GM10266 (cell line): ENCODE measurements at regions not wholly inside any gene's neighbourhood (a gene's known extent, or its start where the extent isn't known, plus 50 kb on each side); places are given as distances from the start of the nearest gene placed in this dataset.

Experiments
- DNase-seq: peaks from one replicate; pipeline ENCODE4 v3.0.0; 2012; ENCODE audit errors: extremely low spot score
- CTCF ChIP-seq: IDR thresholded peaks from 2 replicates; pipeline ENCODE4 v1.5.1; 2012; ENCODE audit warnings: mild to moderate bottlenecking, low read depth; ENCODE audit not compliant: control insufficient read depth, insufficient read depth; ENCODE audit errors: missing control alignments

GRCh38 chr9:99588299-99588698 is 233.4 kb upstream of the NR4A3 start:
- DNase-seq, result no peak
- TF ChIP-seq CTCF, result no peak

GRCh38 chr9:99588747-99589146 is 232.9 kb upstream of the NR4A3 start:
- no peak for DNase-seq
- TF ChIP-seq CTCF, result no peak

- TF ChIP-seq CTCF, result no peak
- DNase-seq, result no peak
Measured at GRCh38 chr9:99590410-99590809, 231.3 kb upstream of the NR4A3 start.

- TF ChIP-seq CTCF, result no peak
- no peak for DNase-seq
Measured at GRCh38 chr9:99590840-99591239, 230.8 kb upstream of the NR4A3 start.

- TF ChIP-seq CTCF, result no peak
- DNase-seq, result no peak
Measured at GRCh38 chr9:99591770-99592169, 229.9 kb upstream of the NR4A3 start.

- no peak for DNase-seq
- TF ChIP-seq CTCF, result no peak
Measured at GRCh38 chr9:99592834-99593574, 228.7 kb upstream of the NR4A3 start.

- DNase-seq, result no peak
- TF ChIP-seq CTCF, result no peak
Measured at GRCh38 chr9:99593610-99594009, 228.1 kb upstream of the NR4A3 start.
